HEK293 (cell line): ENCODE measurements at regions not wholly inside any gene's neighbourhood (a gene's known extent, or its start where the extent isn't known, plus 50 kb on each side); places are given as distances from the start of the nearest gene placed in this dataset.

Source experiments
- BCL11B ChIP-seq: fragments of 450-650 bp; formaldehyde crosslinking; IDR thresholded peaks from 2 replicates; pipeline ENCODE4 v1.5.1; 2016; ENCODE audit warnings: low read depth, missing biosample characterization, missing genetic modification characterization
- OVOL3 ChIP-seq: fragments of 450-650 bp; formaldehyde crosslinking; IDR thresholded peaks from 2 replicates; pipeline ENCODE4 v1.5.1; 2016; ENCODE audit warnings: missing biosample characterization, missing genetic modification characterization
- PRDM1 ChIP-seq: fragments of 450-650 bp; formaldehyde crosslinking; IDR thresholded peaks from 2 replicates; pipeline ENCODE4; 2016; ENCODE audit warnings: missing biosample characterization, missing genetic modification characterization
- TRIM28 ChIP-seq: IDR thresholded peaks from 2 replicates; pipeline ENCODE4 v1.6.1; 2011; ENCODE audit warnings: low read length, control low read depth, borderline replicate concordance
- ZNF24 ChIP-seq: fragments of 450-650 bp; formaldehyde crosslinking; IDR thresholded peaks from 2 replicates; pipeline ENCODE4 v1.5.1; 2016; ENCODE audit warnings: missing biosample characterization, missing genetic modification characterization
- ZNF26 ChIP-seq: fragments of 450-650 bp; formaldehyde crosslinking; IDR thresholded peaks from 2 replicates; pipeline ENCODE4 v1.5.1; 2016; ENCODE audit warnings: missing biosample characterization, missing genetic modification characterization
- ZNF274 ChIP-seq, 2 experiments: fragments of 200-500 bp in 1 of 2; fragments of 450-650 bp in 1 of 2; sonication (Bioruptor generic) in 1 of 2; formaldehyde crosslinking in 1 of 2; IDR thresholded peaks; 2 replicates each; pipeline versions ENCODE4 v1.5.1 to v1.6.1; 2014 to 2016; ENCODE audit warnings: borderline replicate concordance in 1 of 2, inconsistent platforms in 1 of 2, low read length in 1 of 2, missing biosample characterization in 1 of 2, missing genetic modification characterization in 1 of 2
- ZNF302 ChIP-seq: fragments of 450-650 bp; formaldehyde crosslinking; IDR thresholded peaks from 2 replicates; pipeline ENCODE4 v1.5.1; 2016; ENCODE audit warnings: missing biosample characterization, missing genetic modification characterization, low read depth
- ZNF366 ChIP-seq: fragments of 450-650 bp; formaldehyde crosslinking; conservative IDR thresholded peaks from 2 replicates; pipeline ENCODE4 v1.5.1; 2016; ENCODE audit warnings: missing biosample characterization, missing genetic modification characterization
- ZNF404 ChIP-seq: fragments of 450-650 bp; formaldehyde crosslinking; IDR thresholded peaks from 2 replicates; pipeline ENCODE4 v1.5.1; 2017; ENCODE audit warnings: missing biosample characterization, missing genetic modification characterization
- ZNF473 ChIP-seq: fragments of 450-650 bp; formaldehyde crosslinking; IDR thresholded peaks from 2 replicates; pipeline ENCODE4 v1.5.1; 2017; ENCODE audit warnings: missing biosample characterization, missing genetic modification characterization
- ZNF571 ChIP-seq: fragments of 450-650 bp; formaldehyde crosslinking; IDR thresholded peaks from 2 replicates; pipeline ENCODE4 v1.5.0; 2017; ENCODE audit warnings: missing biosample characterization, missing genetic modification characterization
- ZNF610 ChIP-seq: fragments of 450-650 bp; formaldehyde crosslinking; IDR thresholded peaks from 2 replicates; pipeline ENCODE4 v1.5.1; 2016; ENCODE audit warnings: missing biosample characterization, missing genetic modification characterization, borderline replicate concordance
- ZNF626 ChIP-seq: fragments of 450-650 bp; sonication (Bioruptor Pico); formaldehyde crosslinking; IDR thresholded peaks from 2 replicates; pipeline ENCODE4 v1.5.1; 2018; ENCODE audit warnings: missing biosample characterization, missing genetic modification characterization, inconsistent platforms
- ZNF654 ChIP-seq: fragments of 450-650 bp; formaldehyde crosslinking; IDR thresholded peaks from 2 replicates; pipeline ENCODE4 v1.5.1; 2016; ENCODE audit warnings: low read depth, missing biosample characterization, missing genetic modification characterization
- ZNF76 ChIP-seq: fragments of 450-650 bp; formaldehyde crosslinking; IDR thresholded peaks from 2 replicates; pipeline ENCODE4; 2016; ENCODE audit warnings: low read depth, missing biosample characterization, missing genetic modification characterization, borderline replicate concordance
- ZNF776 ChIP-seq: fragments of 450-650 bp; formaldehyde crosslinking; IDR thresholded peaks from 2 replicates; pipeline ENCODE4 v1.5.0; 2017; ENCODE audit warnings: missing biosample characterization, missing genetic modification characterization, borderline replicate concordance
- ZNF791 ChIP-seq: fragments of 450-650 bp; formaldehyde crosslinking; IDR thresholded peaks from 2 replicates; pipeline ENCODE4 v1.5.1; 2016; ENCODE audit warnings: missing biosample characterization, missing genetic modification characterization
- ZNF792 ChIP-seq: fragments of 450-650 bp; formaldehyde crosslinking; IDR thresholded peaks from 2 replicates; pipeline ENCODE4 v1.5.1; 2016; ENCODE audit warnings: missing biosample characterization, missing genetic modification characterization
- ZSCAN16 ChIP-seq: fragments of 450-650 bp; formaldehyde crosslinking; IDR thresholded peaks from 2 replicates; pipeline ENCODE4 v1.5.1; 2016; ENCODE audit warnings: missing biosample characterization, missing genetic modification characterization
- TF ChIP-seq, protein P1 (sequence below): fragments of 450-650 bp; formaldehyde crosslinking; IDR thresholded peaks from 2 replicates; pipeline ENCODE4 v1.5.1; 2016; ENCODE audit warnings: missing biosample characterization, missing genetic modification characterization
- TF ChIP-seq, protein P2 (sequence below): fragments of 450-650 bp; formaldehyde crosslinking; IDR thresholded peaks from 2 replicates; pipeline ENCODE4 v1.5.1; 2016; ENCODE audit warnings: missing biosample characterization, missing genetic modification characterization
- TF ChIP-seq, protein P3 (sequence below): fragments of 450-650 bp; formaldehyde crosslinking; IDR thresholded peaks from 2 replicates; pipeline ENCODE4 v1.5.1; 2016; ENCODE audit warnings: missing biosample characterization, missing genetic modification characterization
- TF ChIP-seq, protein P4 (sequence below): fragments of 450-650 bp; formaldehyde crosslinking; IDR thresholded peaks from 2 replicates; pipeline ENCODE4 v1.5.1; 2017; ENCODE audit warnings: missing biosample characterization, mild to moderate bottlenecking, missing genetic modification characterization, moderate library complexity
- TF ChIP-seq, protein P5 (sequence below): fragments of 450-650 bp; IDR thresholded peaks from 2 replicates; pipeline ENCODE4 v1.5.1; 2018; ENCODE audit warnings: missing biosample characterization, mild to moderate bottlenecking, missing genetic modification characterization
- TF ChIP-seq, protein P6 (sequence below): fragments of 450-650 bp; formaldehyde crosslinking; IDR thresholded peaks from 2 replicates; pipeline ENCODE4 v1.5.1; 2016; ENCODE audit warnings: missing biosample characterization, missing genetic modification characterization

DNA sequence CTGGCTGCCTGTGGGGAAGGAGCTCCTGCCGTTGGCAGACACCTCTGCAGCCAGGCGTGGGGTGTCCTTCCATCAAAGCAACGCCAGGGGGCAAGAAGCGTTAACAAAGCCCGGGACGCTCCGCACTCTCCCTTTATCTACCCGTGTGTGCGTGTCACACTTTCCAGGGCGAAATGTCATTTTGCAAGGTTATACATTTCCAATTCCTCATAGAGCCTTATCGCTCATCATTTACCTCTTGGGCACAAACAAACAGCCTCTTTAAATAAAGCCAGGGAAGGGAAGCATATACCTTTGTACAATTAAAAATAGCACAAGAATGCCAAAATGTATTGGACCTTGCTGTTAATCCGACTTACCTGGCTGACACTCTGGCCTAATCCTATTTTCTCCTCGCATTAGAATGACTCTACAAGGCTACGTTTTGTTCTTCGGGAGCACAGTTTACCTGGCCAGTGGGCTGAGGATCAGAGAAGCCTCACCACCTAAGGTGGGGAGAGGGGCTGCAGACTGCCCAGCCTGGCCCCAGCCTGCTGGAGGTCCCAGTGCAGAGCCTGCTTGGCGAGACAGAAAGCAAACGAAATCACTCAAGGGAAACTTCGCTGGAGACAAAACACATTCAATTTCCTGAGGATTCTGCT lies 77.6 kb upstream of the EN2 start (continued):
- TF ChIP-seq ZNF791 (tag by site-specific recombination) (no peak), ZNF366 (tag by site-specific recombination) (no peak; the same call in 1 of the 2 replicates), ZNF24 (tag by site-specific recombination) (no peak), PRDM1 (peak; percentile 53; the same call in 1 of the 2 replicates), ZNF626 (no peak), ZNF654 (peak; percentile 69), ZSCAN16 (tag by site-specific recombination) (peak; percentile 82; the same call in 1 of the 2 replicates), ZNF792 (no peak), BCL11B (tag by site-specific recombination) (no peak), ZNF776 (tag by site-specific recombination) (no peak), ZNF274 (IDR thresholded peaks at IDR 0.05; ENCODE audit: low read length) (no peak), ZNF274 (tag by site-specific recombination; IDR thresholded peaks at IDR 0.05; ENCODE audit: borderline replicate concordance) (no peak), ZNF404 (tag by site-specific recombination) (no peak), ZNF76 (tag by site-specific recombination) (no peak), ZNF26 (tag by site-specific recombination) (no peak), ZNF610 (tag by site-specific recombination) (peak; percentile 96), TRIM28 (no peak), ZNF302 (tag by site-specific recombination) (no peak), ZNF473 (tag by site-specific recombination) (no peak), OVOL3 (no peak), ZNF571 (no peak)
- TF ChIP-seq, protein P1, sequence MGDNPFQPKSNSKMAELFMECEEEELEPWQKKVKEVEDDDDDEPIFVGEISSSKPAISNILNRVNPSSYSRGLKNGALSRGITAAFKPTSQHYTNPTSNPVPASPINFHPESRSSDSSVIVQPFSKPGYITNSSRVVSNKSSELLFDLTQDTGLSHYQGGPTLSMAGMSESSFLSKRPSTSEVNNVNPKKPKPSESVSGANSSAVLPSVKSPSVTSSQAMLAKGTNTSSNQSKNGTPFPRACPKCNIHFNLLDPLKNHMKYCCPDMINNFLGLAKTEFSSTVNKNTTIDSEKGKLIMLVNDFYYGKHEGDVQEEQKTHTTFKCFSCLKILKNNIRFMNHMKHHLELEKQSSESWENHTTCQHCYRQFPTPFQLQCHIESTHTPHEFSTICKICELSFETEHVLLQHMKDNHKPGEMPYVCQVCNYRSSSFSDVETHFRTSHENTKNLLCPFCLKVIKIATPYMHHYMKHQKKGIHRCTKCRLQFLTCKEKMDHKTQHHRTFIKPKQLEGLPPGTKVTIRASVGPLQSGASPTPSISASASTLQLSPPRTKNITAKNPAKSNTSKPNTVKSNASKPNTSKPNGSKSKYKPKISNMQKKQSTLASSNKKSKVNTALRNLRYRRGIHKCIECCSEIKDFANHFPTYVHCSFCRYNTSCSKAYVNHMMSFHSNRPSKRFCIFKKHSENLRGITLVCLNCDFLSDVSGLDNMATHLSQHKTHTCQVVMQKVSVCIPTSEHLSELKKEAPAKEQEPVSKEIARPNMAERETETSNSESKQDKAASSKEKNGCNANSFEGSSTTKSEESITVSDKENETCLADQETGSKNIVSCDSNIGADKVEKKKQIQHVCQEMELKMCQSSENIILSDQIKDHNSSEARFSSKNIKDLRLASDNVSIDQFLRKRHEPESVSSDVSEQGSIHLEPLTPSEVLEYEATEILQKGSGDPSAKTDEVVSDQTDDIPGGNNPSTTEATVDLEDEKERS (tag by site-specific recombination): no peak
- TF ChIP-seq, protein P2, sequence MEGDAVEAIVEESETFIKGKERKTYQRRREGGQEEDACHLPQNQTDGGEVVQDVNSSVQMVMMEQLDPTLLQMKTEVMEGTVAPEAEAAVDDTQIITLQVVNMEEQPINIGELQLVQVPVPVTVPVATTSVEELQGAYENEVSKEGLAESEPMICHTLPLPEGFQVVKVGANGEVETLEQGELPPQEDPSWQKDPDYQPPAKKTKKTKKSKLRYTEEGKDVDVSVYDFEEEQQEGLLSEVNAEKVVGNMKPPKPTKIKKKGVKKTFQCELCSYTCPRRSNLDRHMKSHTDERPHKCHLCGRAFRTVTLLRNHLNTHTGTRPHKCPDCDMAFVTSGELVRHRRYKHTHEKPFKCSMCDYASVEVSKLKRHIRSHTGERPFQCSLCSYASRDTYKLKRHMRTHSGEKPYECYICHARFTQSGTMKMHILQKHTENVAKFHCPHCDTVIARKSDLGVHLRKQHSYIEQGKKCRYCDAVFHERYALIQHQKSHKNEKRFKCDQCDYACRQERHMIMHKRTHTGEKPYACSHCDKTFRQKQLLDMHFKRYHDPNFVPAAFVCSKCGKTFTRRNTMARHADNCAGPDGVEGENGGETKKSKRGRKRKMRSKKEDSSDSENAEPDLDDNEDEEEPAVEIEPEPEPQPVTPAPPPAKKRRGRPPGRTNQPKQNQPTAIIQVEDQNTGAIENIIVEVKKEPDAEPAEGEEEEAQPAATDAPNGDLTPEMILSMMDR (tag by site-specific recombination): peak; percentile 65
- TF ChIP-seq, protein P3, sequence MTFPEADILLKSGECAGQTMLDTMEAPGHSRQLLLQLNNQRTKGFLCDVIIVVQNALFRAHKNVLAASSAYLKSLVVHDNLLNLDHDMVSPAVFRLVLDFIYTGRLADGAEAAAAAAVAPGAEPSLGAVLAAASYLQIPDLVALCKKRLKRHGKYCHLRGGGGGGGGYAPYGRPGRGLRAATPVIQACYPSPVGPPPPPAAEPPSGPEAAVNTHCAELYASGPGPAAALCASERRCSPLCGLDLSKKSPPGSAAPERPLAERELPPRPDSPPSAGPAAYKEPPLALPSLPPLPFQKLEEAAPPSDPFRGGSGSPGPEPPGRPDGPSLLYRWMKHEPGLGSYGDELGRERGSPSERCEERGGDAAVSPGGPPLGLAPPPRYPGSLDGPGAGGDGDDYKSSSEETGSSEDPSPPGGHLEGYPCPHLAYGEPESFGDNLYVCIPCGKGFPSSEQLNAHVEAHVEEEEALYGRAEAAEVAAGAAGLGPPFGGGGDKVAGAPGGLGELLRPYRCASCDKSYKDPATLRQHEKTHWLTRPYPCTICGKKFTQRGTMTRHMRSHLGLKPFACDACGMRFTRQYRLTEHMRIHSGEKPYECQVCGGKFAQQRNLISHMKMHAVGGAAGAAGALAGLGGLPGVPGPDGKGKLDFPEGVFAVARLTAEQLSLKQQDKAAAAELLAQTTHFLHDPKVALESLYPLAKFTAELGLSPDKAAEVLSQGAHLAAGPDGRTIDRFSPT (tag by site-specific recombination): no peak
- TF ChIP-seq, protein P4, sequence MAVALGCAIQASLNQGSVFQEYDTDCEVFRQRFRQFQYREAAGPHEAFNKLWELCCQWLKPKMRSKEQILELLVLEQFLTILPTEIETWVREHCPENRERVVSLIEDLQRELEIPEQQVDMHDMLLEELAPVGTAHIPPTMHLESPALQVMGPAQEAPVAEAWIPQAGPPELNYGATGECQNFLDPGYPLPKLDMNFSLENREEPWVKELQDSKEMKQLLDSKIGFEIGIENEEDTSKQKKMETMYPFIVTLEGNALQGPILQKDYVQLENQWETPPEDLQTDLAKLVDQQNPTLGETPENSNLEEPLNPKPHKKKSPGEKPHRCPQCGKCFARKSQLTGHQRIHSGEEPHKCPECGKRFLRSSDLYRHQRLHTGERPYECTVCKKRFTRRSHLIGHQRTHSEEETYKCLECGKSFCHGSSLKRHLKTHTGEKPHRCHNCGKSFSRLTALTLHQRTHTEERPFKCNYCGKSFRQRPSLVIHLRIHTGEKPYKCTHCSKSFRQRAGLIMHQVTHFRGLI (tag by site-specific recombination): no peak
- TF ChIP-seq, protein P5, sequence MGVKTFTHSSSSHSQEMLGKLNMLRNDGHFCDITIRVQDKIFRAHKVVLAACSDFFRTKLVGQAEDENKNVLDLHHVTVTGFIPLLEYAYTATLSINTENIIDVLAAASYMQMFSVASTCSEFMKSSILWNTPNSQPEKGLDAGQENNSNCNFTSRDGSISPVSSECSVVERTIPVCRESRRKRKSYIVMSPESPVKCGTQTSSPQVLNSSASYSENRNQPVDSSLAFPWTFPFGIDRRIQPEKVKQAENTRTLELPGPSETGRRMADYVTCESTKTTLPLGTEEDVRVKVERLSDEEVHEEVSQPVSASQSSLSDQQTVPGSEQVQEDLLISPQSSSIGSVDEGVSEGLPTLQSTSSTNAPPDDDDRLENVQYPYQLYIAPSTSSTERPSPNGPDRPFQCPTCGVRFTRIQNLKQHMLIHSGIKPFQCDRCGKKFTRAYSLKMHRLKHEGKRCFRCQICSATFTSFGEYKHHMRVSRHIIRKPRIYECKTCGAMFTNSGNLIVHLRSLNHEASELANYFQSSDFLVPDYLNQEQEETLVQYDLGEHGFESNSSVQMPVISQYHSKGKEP (tag by site-specific recombination): no peak
- TF ChIP-seq, protein P6, sequence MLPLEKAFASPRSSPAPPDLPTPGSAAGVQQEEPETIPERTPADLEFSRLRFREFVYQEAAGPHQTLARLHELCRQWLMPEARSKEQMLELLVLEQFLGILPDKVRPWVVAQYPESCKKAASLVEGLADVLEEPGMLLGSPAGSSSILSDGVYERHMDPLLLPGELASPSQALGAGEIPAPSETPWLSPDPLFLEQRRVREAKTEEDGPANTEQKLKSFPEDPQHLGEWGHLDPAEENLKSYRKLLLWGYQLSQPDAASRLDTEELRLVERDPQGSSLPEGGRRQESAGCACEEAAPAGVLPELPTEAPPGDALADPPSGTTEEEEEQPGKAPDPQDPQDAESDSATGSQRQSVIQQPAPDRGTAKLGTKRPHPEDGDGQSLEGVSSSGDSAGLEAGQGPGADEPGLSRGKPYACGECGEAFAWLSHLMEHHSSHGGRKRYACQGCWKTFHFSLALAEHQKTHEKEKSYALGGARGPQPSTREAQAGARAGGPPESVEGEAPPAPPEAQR (tag by site-specific recombination): no peak
